RWPE1 (cell line): ENCODE measurements at regions not wholly inside any gene's neighbourhood (a gene's known extent, or its start where the extent isn't known, plus 50 kb on each side); places are given as distances from the start of the nearest gene placed in this dataset.

Source experiments
- CTCF ChIA-PET: fragments of 350-600 bp; sonication (Branson Sonifier 250); formaldehyde crosslinking; extraction: SDS; loops from one replicate; lab custom pipeline; 2021; lab: Yijun Ruan, JAX
- POLR2A ChIA-PET: fragments of 400-600 bp; formaldehyde crosslinking; extraction: SDS; loops from one replicate; lab custom pipeline; 2020; ENCODE audit warnings: antibody characterized with exemption; ENCODE audit not compliant: low non-redundant PET; lab: Yijun Ruan, JAX
- DNase-seq: peaks from one replicate; pipeline ENCODE4 v3.0.0; 2012; ENCODE audit warnings: low spot score
- H3K27ac ChIP-seq: fragments of 450-650 bp; 2 replicates; pipeline ENCODE4 v1.5.1; 2017
- TF ChIP-seq, protein P1 (sequence below): fragments of 450-650 bp; conservative IDR thresholded peaks from 2 replicates; pipeline ENCODE4 v1.5.1; 2017; ENCODE audit warnings: low read depth, mild to moderate bottlenecking

GRCh38 chr21:16583556-16583955 is 853.8 kb downstream of the USP25 start:
- TF ChIP-seq, protein P1, sequence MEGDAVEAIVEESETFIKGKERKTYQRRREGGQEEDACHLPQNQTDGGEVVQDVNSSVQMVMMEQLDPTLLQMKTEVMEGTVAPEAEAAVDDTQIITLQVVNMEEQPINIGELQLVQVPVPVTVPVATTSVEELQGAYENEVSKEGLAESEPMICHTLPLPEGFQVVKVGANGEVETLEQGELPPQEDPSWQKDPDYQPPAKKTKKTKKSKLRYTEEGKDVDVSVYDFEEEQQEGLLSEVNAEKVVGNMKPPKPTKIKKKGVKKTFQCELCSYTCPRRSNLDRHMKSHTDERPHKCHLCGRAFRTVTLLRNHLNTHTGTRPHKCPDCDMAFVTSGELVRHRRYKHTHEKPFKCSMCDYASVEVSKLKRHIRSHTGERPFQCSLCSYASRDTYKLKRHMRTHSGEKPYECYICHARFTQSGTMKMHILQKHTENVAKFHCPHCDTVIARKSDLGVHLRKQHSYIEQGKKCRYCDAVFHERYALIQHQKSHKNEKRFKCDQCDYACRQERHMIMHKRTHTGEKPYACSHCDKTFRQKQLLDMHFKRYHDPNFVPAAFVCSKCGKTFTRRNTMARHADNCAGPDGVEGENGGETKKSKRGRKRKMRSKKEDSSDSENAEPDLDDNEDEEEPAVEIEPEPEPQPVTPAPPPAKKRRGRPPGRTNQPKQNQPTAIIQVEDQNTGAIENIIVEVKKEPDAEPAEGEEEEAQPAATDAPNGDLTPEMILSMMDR, result no peak
- ChIA-PET CTCF (no interaction called here), POLR2A (no interaction called here)
- DNase-seq, result no peak
- no peak overlapping the region for H3K27ac ChIP-seq

DNA sequence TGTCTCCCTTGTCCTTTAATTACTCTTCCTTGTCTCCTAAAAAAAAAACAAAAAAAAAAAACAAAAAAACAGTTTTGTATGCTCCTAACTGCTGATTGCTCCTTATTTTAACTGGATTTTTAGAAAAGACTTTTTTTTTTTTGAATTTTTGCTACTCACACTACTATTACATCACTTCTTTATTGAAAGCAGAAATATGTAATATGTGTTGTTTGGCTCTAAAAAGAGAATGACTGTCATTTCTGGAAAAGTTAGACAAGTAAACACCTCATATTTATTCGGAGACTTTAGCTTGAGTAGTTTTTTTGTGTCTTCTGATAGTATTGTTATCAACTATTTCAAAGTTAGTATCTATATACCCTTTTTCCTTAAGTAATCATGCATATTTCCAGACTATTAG is 855.0 kb downstream of the USP25 start:
- H3K27ac ChIP-seq, result no peak overlapping the region
- DNase-seq, result no peak
- ChIA-PET POLR2A (no interaction called here), CTCF (interaction anchor here (0.7 kb wide), 1 partner anchor 14 kb away, joined by 5 read pairs; no protein-coding TSS in a partner anchor)
- TF ChIP-seq, protein P1, result no peak

DNA sequence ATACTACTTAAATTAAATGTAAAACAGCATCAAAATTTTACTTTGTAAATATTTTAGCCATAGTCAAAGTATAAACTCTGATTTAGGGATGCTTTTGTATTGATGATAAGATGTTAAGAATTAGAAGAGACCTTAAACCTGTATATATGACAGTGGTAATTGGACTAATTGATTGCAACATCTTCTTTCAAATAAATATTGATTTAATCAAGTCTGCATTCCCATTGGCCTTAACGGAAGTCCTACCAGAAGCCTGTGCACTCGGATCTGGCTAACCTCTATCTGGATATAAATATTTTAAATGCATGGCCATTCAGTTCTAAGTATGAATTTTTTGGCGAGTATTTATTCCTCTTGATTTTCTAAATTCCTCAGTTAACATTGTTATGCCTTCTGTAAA is 856.1 kb downstream of the USP25 start:
- DNase-seq, result no peak
- ChIA-PET POLR2A (no interaction called here), CTCF (no interaction called here)
- TF ChIP-seq, protein P1, result no peak
- H3K27ac ChIP-seq, result no peak overlapping the region

GRCh38 chr21:16587141-16587581 is 857.4 kb downstream of the USP25 start:
- POLR2A ChIA-PET, result no interaction called here
- CTCF ChIA-PET, result no interaction called here
- peak; percentile 26 for DNase-seq
- peak overlapping the region; percentile 27; the same call in 1 of the 2 replicates for H3K27ac ChIP-seq
- TF ChIP-seq, protein P1, result no peak

GRCh38 chr21:16587681-16588375 is 858.0 kb downstream of the USP25 start:
- POLR2A ChIA-PET, result no interaction called here
- peak; percentile 55 for DNase-seq
- TF ChIP-seq, protein P1, result no peak
- H3K27ac ChIP-seq, result peak overlapping the region; percentile 91
- CTCF ChIA-PET, result no interaction called here

GRCh38 chr21:16588433-16588860 is 858.7 kb downstream of the USP25 start:
- TF ChIP-seq, protein P1, result no peak
- POLR2A ChIA-PET, result no interaction called here
- DNase-seq, result peak; percentile 58
- H3K27ac ChIP-seq, result peak overlapping the region; percentile 91
- CTCF ChIA-PET, result no interaction called here
